Adipocyte (in vitro differentiated cells): ENCODE measurements at regions not wholly inside any gene's neighbourhood (a gene's known extent, or its start where the extent isn't known, plus 50 kb on each side); places are given as distances from the start of the nearest gene placed in this dataset.
A peak's percentile ranks its signal among the peaks of the same experiment; 100 is the strongest.
"Not testable (repeated sequence)": the region's sequence is repeated elsewhere in the genome, so short reads cannot be mapped to it uniquely, and the experiment has no call there.

Source experiments
- DNase-seq: peaks from one replicate; pipeline ENCODE4 v3.0.0-alpha.2; 2015; ENCODE audit warnings: low read depth
- H3K27me3 ChIP-seq: replicated peaks from 2 replicates; pipeline ENCODE4 v1.7.0; 2013; ENCODE audit warnings: mild to moderate bottlenecking, low read length, moderate library complexity; ENCODE audit not compliant: control insufficient read depth, insufficient read depth
- H3K36me3 ChIP-seq: 2 replicates; pipeline ENCODE4 v1.7.0; 2013; ENCODE audit warnings: low read length, mild to moderate bottlenecking, moderate library complexity; ENCODE audit not compliant: control insufficient read depth, insufficient read depth, severe bottlenecking
- H3K4me1 ChIP-seq: 2 replicates; pipeline ENCODE4 v1.7.0; 2013; ENCODE audit warnings: mild to moderate bottlenecking, low read length, moderate library complexity; ENCODE audit not compliant: control insufficient read depth, insufficient read depth
- H3K4me3 ChIP-seq: 2 replicates; pipeline ENCODE4 v1.7.0; 2013; ENCODE audit warnings: mild to moderate bottlenecking, low read length, moderate library complexity
- H3K9ac ChIP-seq: 2 replicates; pipeline ENCODE4 v1.7.0; 2013; ENCODE audit warnings: mild to moderate bottlenecking, low read length, moderate library complexity
- H3K9me3 ChIP-seq: 2 replicates; pipeline ENCODE4 v1.7.0; 2013; ENCODE audit warnings: mild to moderate bottlenecking, low read length, moderate library complexity; ENCODE audit not compliant: control insufficient read depth

DNA sequence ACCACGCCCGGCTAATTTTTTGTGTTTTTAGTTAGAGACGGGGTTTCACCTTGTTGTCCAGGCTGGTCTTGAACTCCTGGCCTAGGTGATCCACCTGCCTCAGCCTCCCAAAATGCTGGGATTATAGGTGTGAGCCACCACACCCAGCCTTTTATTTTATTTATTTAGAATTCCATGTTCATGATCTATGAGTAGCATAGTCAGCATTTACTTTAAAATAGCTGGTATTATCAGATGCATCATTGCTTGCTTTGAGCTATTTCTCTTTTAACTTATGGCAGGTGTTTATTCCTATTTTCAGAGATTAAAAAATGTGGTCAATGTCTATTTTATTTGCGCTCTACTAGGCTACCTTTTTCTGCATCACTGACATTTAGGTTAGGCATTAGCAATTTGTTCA is 152.0 kb downstream of the UTRN start:
- Histone ChIP-seq H3K4me3 (no peak overlapping the region), H3K4me1 (peaks cover 21% of the 10 kb centered on the region), H3K9ac (no peak overlapping the region), H3K36me3 (peaks cover 65% of the 10 kb centered on the region), H3K9me3 (no peaks in the 10 kb centered on the region), H3K27me3 (no peaks in the 10 kb centered on the region)
- no peak for DNase-seq

DNA sequence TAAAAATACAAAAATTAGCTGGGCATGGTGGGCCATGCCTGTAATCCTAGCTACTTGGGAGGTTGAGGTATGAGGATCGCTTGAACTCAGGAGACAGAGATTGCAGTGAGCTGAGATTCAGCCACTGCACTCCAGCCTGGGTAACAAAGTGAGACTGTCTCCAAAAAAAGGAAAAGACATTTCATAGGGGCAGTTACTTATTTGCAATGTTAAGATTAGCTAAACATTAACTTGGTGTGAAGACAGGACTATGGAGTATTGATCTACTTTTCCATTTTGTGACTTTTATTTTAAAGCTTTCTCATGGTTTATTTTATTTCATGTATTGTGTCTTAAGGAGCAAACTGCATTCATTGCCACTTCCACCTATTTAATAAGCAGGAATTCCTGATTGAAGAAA is 153.0 kb downstream of the UTRN start:
- no peak overlapping the region for H3K9ac ChIP-seq
- no peak overlapping the region for H3K4me3 ChIP-seq
- H3K27me3 ChIP-seq: no peaks in the 10 kb centered on the region
- peaks cover 71% of the 10 kb centered on the region for H3K36me3 ChIP-seq
- H3K9me3 ChIP-seq: no peaks in the 10 kb centered on the region
- DNase-seq: no peak
- peaks cover 21% of the 10 kb centered on the region for H3K4me1 ChIP-seq

DNA sequence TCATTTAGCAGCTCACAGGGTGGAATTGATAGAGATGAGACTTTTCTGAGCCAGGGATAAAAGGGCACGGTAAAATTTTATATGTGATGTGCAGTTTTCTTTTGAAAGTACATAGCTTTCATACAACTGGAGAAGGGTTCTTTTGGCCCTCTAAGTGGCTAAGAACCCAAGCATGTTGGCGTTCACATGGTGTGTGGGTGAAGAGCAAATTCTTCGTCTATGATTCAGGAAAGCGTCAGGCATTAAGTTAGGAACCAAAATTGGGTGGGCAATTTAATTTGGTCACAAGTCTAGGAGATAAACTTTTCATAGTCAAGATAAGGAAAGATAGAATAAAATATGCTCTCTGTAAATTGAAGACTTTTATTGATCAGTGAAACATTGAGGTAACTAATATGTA is 153.9 kb downstream of the UTRN start:
- Histone ChIP-seq H3K9me3 (no peaks in the 10 kb centered on the region), H3K27me3 (no peaks in the 10 kb centered on the region), H3K9ac (no peak overlapping the region), H3K4me3 (no peak overlapping the region), H3K4me1 (peaks cover 21% of the 10 kb centered on the region), H3K36me3 (peaks cover 73% of the 10 kb centered on the region)
- DNase-seq: no peak

DNA sequence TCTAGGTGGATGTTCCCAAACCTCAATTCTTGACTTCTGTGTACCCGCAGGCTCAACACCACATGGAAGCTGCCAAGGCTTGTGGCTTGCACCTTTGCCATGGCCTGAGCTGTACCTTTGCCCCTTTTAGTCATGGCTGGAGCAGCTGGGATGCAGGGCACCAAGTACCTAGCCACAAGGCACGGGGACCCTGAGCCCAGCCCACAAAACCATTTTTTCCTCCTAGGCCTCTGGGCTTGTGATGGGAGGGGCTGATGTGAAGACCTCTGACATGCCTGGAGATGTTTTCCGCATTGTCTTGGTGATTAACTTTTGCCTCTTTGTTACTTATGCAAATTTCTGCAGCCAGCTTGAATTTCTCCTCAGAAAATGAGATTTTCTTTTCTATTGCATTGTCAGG is 156.7 kb downstream of the UTRN start:
- not testable (repeated sequence) for H3K27me3 ChIP-seq, H3K4me3 ChIP-seq, H3K9ac ChIP-seq, H3K4me1 ChIP-seq, DNase-seq, H3K9me3 ChIP-seq
- H3K36me3 ChIP-seq: peaks cover 89% of the 10 kb centered on the region

DNA sequence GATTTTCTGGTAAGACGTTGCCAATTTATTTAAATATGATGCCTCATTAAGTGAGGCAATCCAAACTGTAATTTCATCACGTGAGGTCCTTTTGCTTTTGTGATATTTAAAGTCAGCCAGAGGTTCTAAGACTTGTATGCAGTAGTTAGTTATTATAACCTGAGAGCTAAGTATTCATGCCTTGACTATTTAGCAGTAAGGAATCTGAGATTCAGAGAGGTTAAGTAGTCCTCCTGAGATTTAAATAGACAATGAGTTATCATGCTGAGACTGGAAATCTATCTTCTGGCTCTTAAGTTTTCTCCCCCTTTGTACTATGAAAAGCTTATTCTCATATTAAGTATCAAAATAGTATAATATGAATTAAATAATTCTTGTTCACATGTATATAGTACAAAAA is 158.0 kb downstream of the UTRN start:
- Histone ChIP-seq H3K4me1 (no peaks in the 10 kb centered on the region), H3K9ac (no peak overlapping the region), H3K9me3 (no peaks in the 10 kb centered on the region), H3K27me3 (no peaks in the 10 kb centered on the region), H3K36me3 (peaks cover 90% of the 10 kb centered on the region), H3K4me3 (no peak overlapping the region)
- no peak for DNase-seq

DNA sequence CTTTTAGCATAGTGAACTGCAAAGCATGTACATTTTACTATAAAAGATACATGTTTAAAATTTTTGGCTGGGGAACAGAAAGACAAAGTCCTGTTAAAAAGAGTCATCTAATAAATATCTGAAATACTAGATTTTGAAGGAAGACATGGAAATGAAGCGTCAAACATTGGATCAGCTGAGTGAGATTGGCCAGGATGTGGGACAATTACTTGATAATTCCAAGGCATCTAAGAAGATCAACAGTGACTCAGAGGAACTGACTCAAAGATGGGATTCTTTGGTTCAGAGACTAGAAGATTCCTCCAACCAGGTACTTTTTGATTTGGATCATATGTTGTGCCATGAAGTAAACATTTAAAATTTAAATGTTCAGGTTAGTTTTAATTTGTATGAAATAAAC is 162.3 kb downstream of the UTRN start:
- Histone ChIP-seq H3K27me3 (no peaks in the 10 kb centered on the region), H3K36me3 (peaks cover 80% of the 10 kb centered on the region), H3K4me1 (peaks cover 11% of the 10 kb centered on the region), H3K4me3 (no peak overlapping the region), H3K9me3 (no peaks in the 10 kb centered on the region), H3K9ac (no peak overlapping the region)
- DNase-seq: no peak

DNA sequence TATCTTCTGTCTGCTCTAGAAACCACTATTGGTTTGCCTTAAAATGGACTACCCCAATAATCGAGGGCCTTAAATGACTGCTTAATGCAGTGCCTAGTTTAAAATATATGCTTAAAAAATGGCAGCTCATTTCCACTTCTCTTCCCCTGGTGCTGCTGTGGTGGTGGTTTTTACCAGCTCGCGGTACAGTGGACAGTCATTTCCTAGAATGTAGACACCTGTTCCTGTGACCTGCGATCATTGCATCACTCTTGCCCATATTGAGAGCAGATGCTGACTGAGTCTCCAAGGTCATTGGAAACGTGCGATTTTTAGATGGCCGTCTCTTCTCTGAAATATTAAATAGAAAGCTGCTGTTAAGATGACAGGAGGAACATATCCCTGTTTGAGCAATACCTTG is 164.1 kb downstream of the UTRN start:
- Histone ChIP-seq H3K9me3 (no peaks in the 10 kb centered on the region), H3K27me3 (no peaks in the 10 kb centered on the region), H3K36me3 (peaks cover 79% of the 10 kb centered on the region), H3K4me1 (peaks cover 11% of the 10 kb centered on the region), H3K9ac (no peak overlapping the region), H3K4me3 (no peak overlapping the region)
- DNase-seq: no peak

DNA sequence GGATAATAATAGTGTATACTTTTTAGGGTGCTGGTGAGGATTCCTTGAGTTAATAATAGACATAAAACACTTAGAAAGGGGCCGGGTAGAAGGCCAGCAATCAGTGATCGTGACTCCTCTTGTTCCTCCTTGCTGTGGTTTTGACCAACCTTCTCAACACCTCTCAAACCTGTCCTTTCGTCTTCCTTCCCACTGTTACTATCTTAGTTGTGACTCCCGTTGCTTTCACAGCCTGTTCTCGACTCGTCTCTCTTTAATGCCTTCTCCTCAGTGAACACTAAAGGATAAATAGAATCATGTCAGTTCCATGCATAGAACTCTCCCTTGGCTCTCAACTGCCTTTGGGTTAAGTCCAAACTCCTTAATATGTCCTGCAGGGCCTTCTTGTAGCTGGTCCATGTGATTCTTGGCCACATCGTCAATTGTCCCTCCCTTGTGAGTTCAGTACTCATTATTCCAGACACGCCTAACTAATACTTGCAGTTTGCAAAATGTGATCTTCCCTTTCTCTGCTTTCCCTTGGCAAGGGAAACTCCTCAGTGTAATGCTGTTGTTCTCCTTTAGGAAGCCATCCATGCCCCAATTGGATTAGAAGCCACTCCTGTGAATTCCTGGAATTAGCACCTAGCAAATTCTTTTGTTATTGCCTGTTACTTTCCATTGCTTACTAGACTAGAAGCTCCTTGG is 164.9 kb downstream of the UTRN start:
- Histone ChIP-seq H3K4me1 (peaks cover 11% of the 10 kb centered on the region), H3K27me3 (no peaks in the 10 kb centered on the region), H3K9ac (no peak overlapping the region), H3K4me3 (no peak overlapping the region), H3K9me3 (no peaks in the 10 kb centered on the region), H3K36me3 (peaks cover 80% of the 10 kb centered on the region)
- DNase-seq: no peak

DNA sequence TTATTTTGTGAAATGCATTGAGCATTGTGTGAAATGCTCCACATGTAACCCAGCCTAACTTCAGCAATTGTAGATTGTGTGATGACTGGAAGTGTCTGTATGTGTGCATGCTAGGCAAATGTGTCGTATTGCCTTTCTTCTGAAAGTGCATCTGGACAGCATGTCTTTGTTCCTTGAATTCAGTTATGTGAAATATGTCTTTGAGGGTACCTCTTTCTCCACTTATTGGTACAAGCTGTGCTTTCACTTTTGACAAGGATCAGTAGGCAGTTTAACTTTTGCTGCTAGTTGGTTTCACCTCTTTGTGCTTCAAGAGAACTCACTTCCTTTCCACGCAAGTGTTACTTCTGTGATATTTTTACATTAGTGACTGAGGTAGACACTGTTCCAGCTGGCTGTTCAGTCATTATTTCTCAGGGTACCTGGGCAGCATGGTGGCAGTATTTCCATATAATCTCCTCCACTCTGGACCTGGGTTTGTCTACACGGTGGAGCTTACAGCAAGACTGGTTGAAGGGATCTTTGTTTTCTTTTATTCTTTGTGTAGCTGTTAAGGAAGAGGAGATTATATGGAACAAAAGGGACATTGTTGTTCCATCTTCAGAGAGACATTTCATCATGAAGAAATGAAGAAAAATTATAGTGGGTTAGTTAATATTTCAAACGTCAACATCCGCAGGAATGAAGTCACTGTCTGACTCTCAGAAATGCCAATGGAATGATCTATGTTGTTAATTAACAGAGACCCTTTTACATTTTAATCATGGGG is 175.4 kb downstream of the UTRN start:
- Histone ChIP-seq H3K27me3 (no peaks in the 10 kb centered on the region), H3K36me3 (peaks cover 78% of the 10 kb centered on the region), H3K9ac (no peak overlapping the region), H3K4me1 (no peaks in the 10 kb centered on the region), H3K4me3 (no peak overlapping the region), H3K9me3 (no peaks in the 10 kb centered on the region)
- peak; percentile 21 for DNase-seq

DNA sequence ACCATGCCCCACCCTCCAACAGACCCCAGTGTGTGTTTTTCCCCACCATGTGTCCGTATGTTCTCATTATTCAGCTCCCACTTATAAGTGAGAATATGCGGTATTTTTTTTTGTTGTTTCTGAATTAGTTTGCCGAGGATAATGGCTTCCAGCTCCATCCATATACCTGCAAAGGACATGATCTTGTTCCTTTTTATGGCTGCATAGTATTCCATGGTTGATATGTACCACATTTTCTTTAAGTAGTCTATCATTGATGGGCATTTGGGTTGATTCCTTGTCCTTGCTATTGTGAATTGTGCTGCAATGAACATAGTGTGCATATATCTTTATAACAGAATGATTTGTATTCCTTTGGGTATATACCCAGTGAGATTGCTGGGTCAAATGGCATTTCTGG is 176.9 kb downstream of the UTRN start:
- Histone ChIP-seq H3K4me1 (no peaks in the 10 kb centered on the region), H3K4me3 (no peak overlapping the region), H3K27me3 (no peaks in the 10 kb centered on the region), H3K9me3 (no peaks in the 10 kb centered on the region), H3K9ac (no peak overlapping the region), H3K36me3 (peaks cover 92% of the 10 kb centered on the region)
- no peak for DNase-seq

DNA sequence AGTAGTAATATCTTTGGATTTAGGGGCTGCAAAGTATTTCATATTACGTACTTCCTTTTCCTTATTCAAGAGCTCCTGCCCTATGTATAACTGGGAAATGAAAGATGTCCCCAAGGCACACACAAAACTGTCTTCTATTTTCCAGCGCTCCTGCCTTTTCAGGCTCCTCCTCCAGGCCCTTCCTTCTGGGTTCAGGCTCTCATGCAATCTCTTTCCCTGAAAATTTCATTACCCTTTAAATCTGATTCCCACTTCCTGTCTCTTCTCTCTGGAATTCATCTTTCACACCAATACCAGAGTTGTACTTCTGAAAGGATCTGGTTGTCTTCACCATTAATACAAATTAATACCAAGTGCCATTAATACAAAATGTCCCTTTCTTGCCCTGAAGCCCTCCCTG is 181.6 kb downstream of the UTRN start:
- peaks cover 69% of the 10 kb centered on the region for H3K36me3 ChIP-seq
- DNase-seq: no peak
- H3K4me3 ChIP-seq: no peak overlapping the region
- no peaks in the 10 kb centered on the region for H3K4me1 ChIP-seq
- no peak overlapping the region for H3K9ac ChIP-seq
- H3K27me3 ChIP-seq: no peaks in the 10 kb centered on the region
- H3K9me3 ChIP-seq: no peaks in the 10 kb centered on the region
